ENCODE measurements at regions not wholly inside any gene's neighbourhood (a gene's known extent, or its start where the extent isn't known, plus 50 kb on each side); places are given as distances from the start of the nearest gene placed in this dataset.
A peak's percentile ranks its signal among the peaks of the same experiment; 100 is the strongest.

GRCh38 chr10:83140811-83141210 lies 998.5 kb upstream of the GHITM start:
- 50% methylated on average over 1 of the region's 1 CpG for WGBS (ENCODE audit: insufficient coverage, low coverage, low lambda C conversion rate, missing lambda C conversion rate)
- TF ChIP-seq POLR2A (IDR thresholded peaks at IDR 0.05), result no peak
- TF ChIP-seq, protein P1, sequence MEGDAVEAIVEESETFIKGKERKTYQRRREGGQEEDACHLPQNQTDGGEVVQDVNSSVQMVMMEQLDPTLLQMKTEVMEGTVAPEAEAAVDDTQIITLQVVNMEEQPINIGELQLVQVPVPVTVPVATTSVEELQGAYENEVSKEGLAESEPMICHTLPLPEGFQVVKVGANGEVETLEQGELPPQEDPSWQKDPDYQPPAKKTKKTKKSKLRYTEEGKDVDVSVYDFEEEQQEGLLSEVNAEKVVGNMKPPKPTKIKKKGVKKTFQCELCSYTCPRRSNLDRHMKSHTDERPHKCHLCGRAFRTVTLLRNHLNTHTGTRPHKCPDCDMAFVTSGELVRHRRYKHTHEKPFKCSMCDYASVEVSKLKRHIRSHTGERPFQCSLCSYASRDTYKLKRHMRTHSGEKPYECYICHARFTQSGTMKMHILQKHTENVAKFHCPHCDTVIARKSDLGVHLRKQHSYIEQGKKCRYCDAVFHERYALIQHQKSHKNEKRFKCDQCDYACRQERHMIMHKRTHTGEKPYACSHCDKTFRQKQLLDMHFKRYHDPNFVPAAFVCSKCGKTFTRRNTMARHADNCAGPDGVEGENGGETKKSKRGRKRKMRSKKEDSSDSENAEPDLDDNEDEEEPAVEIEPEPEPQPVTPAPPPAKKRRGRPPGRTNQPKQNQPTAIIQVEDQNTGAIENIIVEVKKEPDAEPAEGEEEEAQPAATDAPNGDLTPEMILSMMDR (IDR thresholded peaks at IDR 0.05), result no peak
- Histone ChIP-seq H3K36me3 (no peaks in the 10 kb centered on the region), H3K4me3 (no peak overlapping the region), H3K27me3 (no peaks in the 10 kb centered on the region), H3K9me3 (no peaks in the 10 kb centered on the region), H3K4me1 (no peaks in the 10 kb centered on the region), H3K27ac (no peak overlapping the region)
- intact Hi-C loops (cut with DNase I), result no loop called here
- ATAC-seq, result no peak
- no peak for DNase-seq

DNA sequence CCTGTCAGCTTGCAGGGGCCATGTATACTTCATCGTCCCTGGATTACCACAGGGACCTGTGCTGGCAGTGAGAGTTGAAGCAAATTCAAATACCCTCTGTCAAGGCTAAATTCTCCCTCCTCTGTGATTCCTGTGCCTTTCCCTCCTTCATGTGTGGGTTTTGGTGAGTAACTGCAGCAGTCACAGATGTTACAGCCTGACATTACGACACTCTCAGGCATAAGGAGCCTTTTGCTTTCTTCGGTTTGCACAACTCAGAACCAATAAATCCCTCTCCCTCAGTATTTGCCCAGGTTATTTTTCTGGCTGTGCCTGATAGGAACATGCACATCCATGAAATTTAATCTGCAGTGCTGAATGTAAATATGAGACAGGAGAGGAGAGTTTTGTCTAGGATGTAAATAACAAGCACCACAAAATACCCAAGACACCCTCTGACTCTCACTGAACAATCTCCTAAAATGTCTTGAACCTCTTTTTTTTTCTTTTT lies 997.2 kb upstream of the GHITM start:
- Histone ChIP-seq H3K4me3 (no peak overlapping the region), H3K36me3 (no peaks in the 10 kb centered on the region), H3K27ac (no peak overlapping the region), H3K27me3 (no peaks in the 10 kb centered on the region), H3K4me1 (no peaks in the 10 kb centered on the region), H3K9me3 (no peaks in the 10 kb centered on the region)
- ATAC-seq (no peak), DNase-seq (no peak)
- TF ChIP-seq, protein P1 (IDR thresholded peaks at IDR 0.05), result no peak
- no peak for TF ChIP-seq POLR2A (IDR thresholded peaks at IDR 0.05)
- intact Hi-C loops (cut with DNase I), result no loop called here
- 69% methylated on average over 3 of the region's 3 CpGs for WGBS (ENCODE audit: insufficient coverage, low coverage, low lambda C conversion rate, missing lambda C conversion rate)

DNA sequence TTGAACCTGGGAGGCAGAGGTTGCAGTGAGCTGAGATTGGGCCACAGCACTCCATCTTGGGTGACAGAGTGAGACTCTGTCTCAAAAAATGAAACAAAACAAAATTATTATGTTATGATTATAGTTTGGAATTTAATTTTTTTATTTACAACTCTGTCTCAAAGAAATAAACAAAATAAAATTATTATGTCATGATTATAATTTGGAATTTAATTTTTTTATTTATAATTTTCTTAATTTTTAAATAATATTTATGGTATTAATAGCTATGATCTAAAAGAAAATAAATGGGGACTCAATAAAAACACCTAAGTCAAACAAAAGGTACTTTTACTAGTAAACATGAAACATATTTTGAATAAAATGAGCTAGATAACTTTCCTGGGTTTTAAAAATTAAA lies 994.8 kb upstream of the GHITM start:
- no peaks in the 10 kb centered on the region for H3K9me3 ChIP-seq
- TF ChIP-seq POLR2A (IDR thresholded peaks at IDR 0.05), result no peak
- no peaks in the 10 kb centered on the region for H3K27me3 ChIP-seq
- no peaks in the 10 kb centered on the region for H3K36me3 ChIP-seq
- DNase-seq (no peak), ATAC-seq (no peak)
- H3K4me1 ChIP-seq, result no peaks in the 10 kb centered on the region
- no peak overlapping the region for H3K4me3 ChIP-seq
- H3K27ac ChIP-seq, result no peak overlapping the region
- intact Hi-C loops (cut with DNase I), result no loop called here

- Histone ChIP-seq H3K27ac (no peak overlapping the region), H3K9me3 (no peaks in the 10 kb centered on the region), H3K4me1 (no peaks in the 10 kb centered on the region), H3K36me3 (no peaks in the 10 kb centered on the region), H3K4me3 (no peak overlapping the region), H3K27me3 (no peaks in the 10 kb centered on the region)
- TF ChIP-seq, protein P1 (IDR thresholded peaks at IDR 0.05), result no peak
- no peak for TF ChIP-seq POLR2A (IDR thresholded peaks at IDR 0.05)
- DNase-seq (no peak), ATAC-seq (no peak)
- intact Hi-C loops (cut with DNase I), result no loop called here
- 53% methylated on average over 4 of the region's 10 CpGs for WGBS (ENCODE audit: insufficient coverage, low coverage, low lambda C conversion rate, missing lambda C conversion rate)
Measured at GRCh38 chr10:83153714-83154113, 985.6 kb upstream of the GHITM start.

- H3K27ac ChIP-seq, result no peak overlapping the region
- 32% methylated on average over 3 of the region's 3 CpGs for WGBS (ENCODE audit: insufficient coverage, low coverage, low lambda C conversion rate, missing lambda C conversion rate)
- H3K36me3 ChIP-seq, result no peaks in the 10 kb centered on the region
- ATAC-seq (peak in 1 of 4 donors; percentile 42), DNase-seq (no peak)
- H3K27me3 ChIP-seq, result no peaks in the 10 kb centered on the region
- H3K4me1 ChIP-seq, result no peaks in the 10 kb centered on the region
- intact Hi-C loops (cut with DNase I), result no loop called here
- H3K4me3 ChIP-seq, result no peak overlapping the region
- H3K9me3 ChIP-seq, result no peaks in the 10 kb centered on the region
- no peak for TF ChIP-seq POLR2A (IDR thresholded peaks at IDR 0.05)
- TF ChIP-seq, protein P1 (IDR thresholded peaks at IDR 0.05), result no peak
Measured at GRCh38 chr10:83164156-83164555, 975.2 kb upstream of the GHITM start.
